Loucy (cell line): ENCODE measurements at regions not wholly inside any gene's neighbourhood (a gene's known extent, or its start where the extent isn't known, plus 50 kb on each side); places are given as distances from the start of the nearest gene placed in this dataset.

Source experiments
- H2AFZ ChIP-seq: fragments of 200-600 bp; sonication (generic); 2 replicates; pipeline ENCODE4 v1.6.0; 2016; ENCODE audit warnings: antibody characterized with exemption, mild to moderate bottlenecking, low read length, moderate library complexity
- H3F3A ChIP-seq: fragments of 200-600 bp; 2 replicates; pipeline ENCODE4 v1.6.0; 2016; ENCODE audit warnings: antibody characterized with exemption, low read depth, mild to moderate bottlenecking
- H3K27me3 ChIP-seq: fragments of 200-600 bp; sonication (generic); 2 replicates; pipeline ENCODE4 v1.6.1; 2014; ENCODE audit warnings: low read length, mild to moderate bottlenecking; ENCODE audit not compliant: insufficient read depth, poor library complexity, severe bottlenecking
- H3K36me3 ChIP-seq: fragments of 200-600 bp; sonication (generic); 2 replicates; pipeline ENCODE4 v1.6.1; 2016; ENCODE audit warnings: low read length; ENCODE audit not compliant: insufficient read depth
- H3K4me1 ChIP-seq: fragments of 200-600 bp; sonication (generic); 2 replicates; pipeline ENCODE4 v1.5.1; 2014; ENCODE audit warnings: low read length, mild to moderate bottlenecking; ENCODE audit not compliant: insufficient read depth, poor library complexity, severe bottlenecking
- H3K4me2 ChIP-seq: fragments of 200-600 bp; sonication (generic); 2 replicates; pipeline ENCODE4 v1.6.0; 2014; ENCODE audit warnings: antibody characterized with exemption, low read length, low read depth, mild to moderate bottlenecking; ENCODE audit not compliant: poor library complexity, severe bottlenecking
- H3K4me3 ChIP-seq: fragments of 200-600 bp; sonication (generic); 2 replicates; pipeline ENCODE4 v1.5.1; 2014; ENCODE audit warnings: low read length, mild to moderate bottlenecking, mixed read lengths; ENCODE audit not compliant: poor library complexity, severe bottlenecking
- H3K79me2 ChIP-seq: fragments of 200-600 bp; sonication (generic); 2 replicates; pipeline ENCODE4 v1.6.1; 2014; ENCODE audit warnings: low read length; ENCODE audit not compliant: insufficient read depth
- H3K9ac ChIP-seq: fragments of 200-600 bp; sonication (generic); 2 replicates; pipeline ENCODE4 v1.6.0; 2014; ENCODE audit warnings: mild to moderate bottlenecking, low read depth, low read length, moderate library complexity; ENCODE audit not compliant: poor library complexity, severe bottlenecking
- H3K9me2 ChIP-seq: fragments of 200-600 bp; sonication (generic); replicated peaks from 2 replicates; pipeline ENCODE4 v1.6.1; 2016; ENCODE audit warnings: low read depth, low read length, mixed read lengths
- H3K9me3 ChIP-seq: fragments of 200-600 bp; sonication (generic); 2 replicates; pipeline ENCODE4 v1.6.1; 2014; ENCODE audit warnings: mild to moderate bottlenecking, antibody characterized with exemption, low read length, low read depth; ENCODE audit not compliant: insufficient read depth
- H4K20me1 ChIP-seq: fragments of 200-600 bp; sonication (generic); 2 replicates; pipeline ENCODE4 v1.6.0; 2014; ENCODE audit warnings: antibody characterized with exemption, low read length, mild to moderate bottlenecking; ENCODE audit not compliant: insufficient read depth, poor library complexity, severe bottlenecking
- CTCF ChIP-seq: fragments of 200-600 bp; sonication (generic); conservative IDR thresholded peaks from 2 replicates; pipeline ENCODE4 v1.5.1; 2014; ENCODE audit warnings: mild to moderate bottlenecking, antibody characterized with exemption, low read length
- EZH2phosphoT487 ChIP-seq: fragments of 200-600 bp; IDR thresholded peaks from 2 replicates; pipeline ENCODE4 v1.6.1; 2018; ENCODE audit warnings: antibody characterized with exemption, mild to moderate bottlenecking, moderate library complexity, borderline replicate concordance

GRCh38 chr13:33403807-33404362 is 118.3 kb upstream of the STARD13 start:
- Histone ChIP-seq H2AFZ (no peak overlapping the region), H3K79me2 (no peaks in the 10 kb centered on the region)

GRCh38 chr13:33405371-33405770 is 119.8 kb upstream of the STARD13 start:
- Histone ChIP-seq H3K4me3 (no peak overlapping the region), H3K79me2 (no peaks in the 10 kb centered on the region), H3K4me1 (no peaks in the 10 kb centered on the region), H4K20me1 (no peaks in the 10 kb centered on the region), H3K4me2 (no peak overlapping the region), H3K9me2 (no peaks in the 10 kb centered on the region), H3K27me3 (no peaks in the 10 kb centered on the region), H2AFZ (no peak overlapping the region), H3F3A (no peaks in the 10 kb centered on the region), H3K36me3 (no peaks in the 10 kb centered on the region), H3K9ac (no peak overlapping the region), H3K9me3 (no peaks in the 10 kb centered on the region)
- TF ChIP-seq CTCF (no peak), EZH2phosphoT487 (no peak)

More at GRCh38 chr13:33403807-33404362, 118.3 kb upstream of the STARD13 start:
- H3K4me1 ChIP-seq = no peaks in the 10 kb centered on the region
- no peaks in the 10 kb centered on the region for H3K36me3 ChIP-seq
- no peak overlapping the region for H3K4me2 ChIP-seq
- no peaks in the 10 kb centered on the region for H3K27me3 ChIP-seq
- TF ChIP-seq CTCF (no peak), EZH2phosphoT487 (no peak)
- H3K4me3 ChIP-seq = no peak overlapping the region
- H3K9ac ChIP-seq = no peak overlapping the region
- no peaks in the 10 kb centered on the region for H3F3A ChIP-seq
- no peaks in the 10 kb centered on the region for H4K20me1 ChIP-seq
- no peaks in the 10 kb centered on the region for H3K9me2 ChIP-seq
- no peaks in the 10 kb centered on the region for H3K9me3 ChIP-seq

GRCh38 chr13:33409673-33410510 is 124.3 kb upstream of the STARD13 start:
- H3K4me3 ChIP-seq = no peak overlapping the region
- no peaks in the 10 kb centered on the region for H3K9me2 ChIP-seq
- H3K4me1 ChIP-seq = no peaks in the 10 kb centered on the region
- H3K79me2 ChIP-seq = no peaks in the 10 kb centered on the region
- H3K4me2 ChIP-seq = no peak overlapping the region
- no peak overlapping the region for H2AFZ ChIP-seq
- no peaks in the 10 kb centered on the region for H3K27me3 ChIP-seq
- TF ChIP-seq EZH2phosphoT487 (no peak), CTCF (no peak)
- H3K9me3 ChIP-seq = no peaks in the 10 kb centered on the region
- no peaks in the 10 kb centered on the region for H4K20me1 ChIP-seq
- no peaks in the 10 kb centered on the region for H3K36me3 ChIP-seq
- no peak overlapping the region for H3K9ac ChIP-seq
- H3F3A ChIP-seq = no peaks in the 10 kb centered on the region
